Putamen (tissue), 1 donor: ENCODE measurements at regions not wholly inside any gene's neighbourhood (a gene's known extent, or its start where the extent isn't known, plus 50 kb on each side); places are given as distances from the start of the nearest gene placed in this dataset.
"Not testable (repeated sequence)": the region's sequence is repeated elsewhere in the genome, so short reads cannot be mapped to it uniquely, and the experiment has no call there.

Experiments
- DNase-seq: peaks from one replicate; pipeline ENCODE4 v3.0.0-alpha.2; 2016; ENCODE audit warnings: low spot score

GRCh38 chr2:65955259-65955658, 479.7 kb upstream of the MEIS1 start:
- DNase-seq, result no peak

- DNase-seq, result no peak
Measured at GRCh38 chr2:65952966-65953761, 481.8 kb upstream of the MEIS1 start.

DNA sequence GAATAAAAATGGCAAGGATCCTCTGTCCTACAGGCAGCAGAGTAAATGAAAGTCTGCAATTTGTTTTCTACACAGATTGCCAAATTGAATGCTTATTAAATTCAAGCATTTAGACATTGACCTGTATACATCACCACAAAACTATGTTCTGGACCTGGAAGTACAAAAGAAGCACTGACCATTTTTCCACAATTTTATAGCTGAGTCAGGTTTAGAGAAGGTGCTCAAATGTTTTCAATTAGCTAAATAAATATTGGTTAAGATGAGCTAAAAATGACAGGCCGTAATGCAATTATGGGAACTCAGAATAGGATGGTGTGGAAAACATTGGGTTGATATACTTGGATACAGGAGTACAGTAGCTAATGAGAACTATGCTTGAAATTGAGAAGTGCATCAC, 490.7 kb upstream of the MEIS1 start:
- DNase-seq, result no peak

DNA sequence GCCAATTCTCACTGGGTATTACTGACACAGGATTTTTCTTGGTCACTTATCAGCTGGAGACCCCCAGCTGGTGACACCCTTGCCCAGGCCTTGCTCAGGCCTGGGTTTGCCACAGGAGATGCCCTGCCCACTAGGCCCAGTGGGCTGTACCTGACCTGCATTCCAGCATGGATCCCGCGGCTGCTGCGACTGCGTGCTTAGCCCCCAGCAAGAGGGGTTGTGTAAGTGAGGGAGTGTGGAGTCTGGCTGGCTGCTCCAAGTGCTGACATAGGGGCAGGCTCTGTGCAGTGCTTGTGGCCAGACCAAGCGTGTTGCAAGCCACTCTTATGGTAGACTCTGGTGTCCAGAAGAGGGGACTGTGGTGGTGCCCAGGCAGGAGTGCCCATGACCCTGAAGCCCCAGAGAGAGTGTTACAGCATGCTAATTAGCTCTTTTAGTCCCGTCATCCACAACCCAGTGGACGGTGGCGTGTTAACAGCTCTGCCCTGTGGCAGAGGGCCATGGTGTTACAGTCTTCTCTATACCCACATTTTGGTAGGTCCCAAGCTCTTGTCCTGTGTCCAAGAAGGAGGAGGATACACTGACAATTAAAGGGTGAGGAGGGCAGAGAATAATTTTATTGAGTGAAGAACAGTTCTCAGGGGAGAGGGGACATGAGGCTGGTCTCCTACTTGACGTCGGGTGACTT, 491.7 kb upstream of the MEIS1 start:
- no peak for DNase-seq

DNA sequence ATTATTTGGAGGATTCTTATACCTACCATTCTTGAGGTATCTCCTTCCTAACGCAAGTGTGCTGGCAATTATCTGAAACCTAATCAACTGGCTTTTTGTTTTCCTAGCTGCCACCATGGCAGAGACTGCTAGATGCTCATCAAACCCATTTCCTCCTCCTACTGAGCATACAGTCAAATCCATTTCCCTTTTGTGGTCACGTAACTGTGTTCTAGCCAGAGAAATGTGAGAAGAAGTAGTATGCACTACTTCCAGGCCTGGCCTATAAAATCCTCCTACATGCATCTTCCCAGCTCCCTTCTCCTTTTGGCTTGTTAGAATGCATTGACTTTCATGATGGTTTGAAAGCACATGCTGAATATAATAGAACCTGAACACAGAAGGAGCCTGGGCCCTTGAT, 494.1 kb upstream of the MEIS1 start:
- DNase-seq, result no peak

- DNase-seq, result no peak
Measured at GRCh38 chr2:65939687-65940086, 495.2 kb upstream of the MEIS1 start.

GRCh38 chr2:65937379-65938160, 497.4 kb upstream of the MEIS1 start:
- no peak for DNase-seq

DNA sequence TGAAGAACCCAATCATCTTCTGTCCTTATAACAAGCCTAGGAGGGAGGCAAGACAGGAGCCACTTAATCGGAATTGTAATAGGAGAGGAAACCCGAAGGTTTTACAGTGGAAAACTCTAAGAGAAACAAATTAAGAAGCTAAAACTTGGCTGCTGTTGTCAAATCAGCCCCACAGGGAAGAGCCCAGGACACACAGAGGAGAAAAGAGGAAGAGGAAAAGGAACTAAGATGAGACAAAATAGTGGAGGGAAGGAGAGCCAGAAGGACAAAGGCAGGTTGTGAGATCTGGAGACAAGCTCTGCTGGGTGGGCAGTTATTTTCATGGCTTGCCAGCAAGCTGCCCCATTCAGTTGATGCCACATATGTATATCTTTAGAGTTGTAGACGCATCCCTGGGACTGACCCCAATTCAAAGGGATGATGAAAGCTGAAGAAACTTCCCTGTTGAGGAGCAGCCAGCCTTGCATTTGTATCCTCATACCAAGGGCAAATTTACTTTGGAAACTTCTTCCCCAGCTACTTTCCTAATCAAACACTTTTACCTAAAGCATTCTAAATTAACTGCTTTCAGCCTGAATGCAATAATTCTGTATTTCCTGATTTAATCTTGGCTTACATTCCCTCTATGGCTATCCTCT, 499.8 kb upstream of the MEIS1 start:
- DNase-seq, result no peak

DNA sequence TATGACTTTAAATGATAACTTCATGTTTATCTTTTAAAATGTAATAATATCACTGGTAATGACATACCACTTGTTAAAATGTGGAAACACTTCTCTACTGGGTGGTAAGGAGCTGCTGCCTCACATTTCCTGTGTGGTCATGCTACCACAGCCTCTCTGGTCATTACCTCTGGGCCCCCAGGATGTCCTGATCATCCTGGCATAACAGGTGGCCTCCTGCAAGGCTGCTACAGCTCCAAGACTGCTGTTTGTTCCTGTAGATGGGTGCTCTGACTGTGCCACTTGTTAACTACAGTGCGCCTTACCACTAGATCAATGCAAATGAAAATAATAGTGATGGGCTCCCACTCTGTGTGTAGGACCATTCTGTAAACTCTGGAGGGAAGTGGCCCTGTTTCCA, 500.2 kb upstream of the SPRED2 start:
- no peak for DNase-seq

GRCh38 chr2:65931056-65931455, 498.7 kb upstream of the SPRED2 start:
- DNase-seq, result no peak

DNA sequence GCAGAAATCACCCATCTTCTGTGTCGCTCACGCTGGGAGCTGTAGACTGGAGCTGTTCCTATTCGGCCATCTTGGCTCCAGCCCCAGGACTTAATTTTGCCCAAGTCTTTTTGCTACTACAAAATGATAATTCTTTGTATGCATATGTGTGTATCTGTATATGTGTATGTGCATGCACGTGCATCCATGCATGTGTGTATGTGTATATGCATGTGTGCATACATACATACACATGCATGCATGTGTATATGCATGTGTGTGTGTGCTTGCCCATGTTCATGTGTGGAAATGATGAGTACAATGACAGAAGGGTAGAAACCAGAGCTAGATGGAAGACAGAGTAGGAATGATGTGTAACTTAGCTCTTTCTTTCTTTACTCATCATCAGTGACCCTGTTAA, 497.9 kb upstream of the SPRED2 start:
- DNase-seq, result no peak

- DNase-seq, result not testable (repeated sequence)
Measured at GRCh38 chr2:65929664-65930063, 497.3 kb upstream of the SPRED2 start.

DNA sequence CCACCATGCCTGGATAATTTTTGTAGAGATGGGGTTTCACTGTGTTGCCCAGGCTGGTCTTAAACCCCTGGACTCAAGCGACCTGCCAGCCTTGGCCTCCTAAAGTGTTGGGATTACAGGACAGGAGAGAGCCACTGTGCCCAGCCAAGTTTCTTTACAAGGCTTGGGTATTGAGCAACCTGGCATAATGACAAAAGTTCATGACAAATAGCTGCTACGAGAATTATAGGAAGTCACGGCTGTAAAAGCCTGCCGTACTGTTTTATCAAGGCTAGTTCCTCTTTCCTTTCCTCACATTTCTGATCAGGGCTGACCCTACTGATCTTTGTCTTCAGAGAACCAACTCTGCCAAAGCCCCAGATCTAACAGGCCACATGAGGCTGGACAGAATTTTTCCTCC, 490.4 kb upstream of the SPRED2 start:
- DNase-seq, result no peak

DNA sequence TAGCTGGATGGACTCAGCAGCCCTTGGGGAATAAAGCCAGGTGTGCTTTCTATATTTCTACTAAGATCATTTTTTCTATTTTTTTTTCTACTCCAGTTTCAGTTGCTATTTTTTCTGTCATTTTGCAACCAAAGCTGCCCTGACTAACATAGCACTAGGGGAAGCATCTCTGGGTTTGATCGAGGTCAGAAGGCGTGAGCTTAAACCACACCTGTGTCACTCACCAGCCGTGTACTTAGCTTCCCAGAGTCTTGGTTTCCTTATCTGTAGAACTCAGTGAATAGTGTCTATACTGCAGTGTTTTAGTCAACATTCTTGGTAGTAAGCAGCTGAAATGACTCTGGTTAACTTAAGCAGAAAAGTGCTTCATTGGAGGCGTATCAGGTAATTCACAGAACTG, 489.6 kb upstream of the SPRED2 start:
- no peak for DNase-seq

- no peak for DNase-seq
Measured at GRCh38 chr2:65921116-65921515, 488.7 kb upstream of the SPRED2 start.

DNA sequence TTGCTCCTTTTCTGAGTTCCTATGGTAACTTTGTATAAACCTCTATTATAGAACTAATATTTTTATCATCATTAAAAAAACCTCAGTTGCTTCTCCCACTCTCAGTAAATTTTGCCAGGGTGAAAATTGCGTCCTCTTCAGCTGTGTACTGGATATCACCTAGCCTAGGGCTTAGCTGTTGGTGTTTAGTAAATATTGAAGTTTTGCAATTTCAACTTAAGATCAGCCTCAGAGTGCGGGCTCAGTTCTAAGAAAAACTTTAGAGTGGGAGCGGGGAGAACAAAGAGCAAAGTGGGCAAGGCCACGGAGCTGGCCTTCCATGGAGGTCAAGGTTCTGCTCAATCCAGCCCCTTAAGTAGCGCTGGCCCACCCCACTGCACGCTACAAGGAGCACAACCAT, 488.3 kb upstream of the SPRED2 start:
- DNase-seq, result no peak

DNA sequence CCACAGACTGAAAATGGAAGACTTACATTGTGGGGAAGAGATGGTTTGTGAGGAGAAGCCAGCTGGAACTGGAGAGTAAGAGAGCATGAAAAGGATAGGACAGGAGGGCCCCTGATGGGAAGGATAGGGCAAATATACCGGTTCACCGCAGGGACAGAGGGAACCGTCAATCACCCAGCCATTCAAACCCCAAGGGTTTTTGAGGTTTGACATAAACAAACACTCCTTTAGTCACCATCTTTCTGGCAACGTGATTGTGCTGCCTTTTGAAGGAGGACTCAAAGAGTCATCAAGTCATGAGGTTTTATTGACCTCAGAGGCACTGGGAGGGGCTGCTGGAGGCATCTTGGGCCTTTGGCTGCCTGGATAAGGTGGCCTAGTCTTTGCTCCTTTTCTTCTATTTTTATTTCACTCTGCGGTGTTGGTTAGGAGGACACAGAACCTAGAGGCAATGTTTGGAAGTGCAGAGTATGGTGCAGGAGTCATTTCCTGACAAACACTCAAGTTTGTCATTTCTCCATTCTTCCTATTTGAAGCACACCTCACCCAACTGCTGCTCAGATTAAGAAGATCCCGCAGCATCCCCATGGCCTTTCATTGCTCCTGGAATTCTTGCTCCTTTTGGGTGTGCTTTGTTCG, 487.3 kb upstream of the SPRED2 start:
- no peak for DNase-seq

DNA sequence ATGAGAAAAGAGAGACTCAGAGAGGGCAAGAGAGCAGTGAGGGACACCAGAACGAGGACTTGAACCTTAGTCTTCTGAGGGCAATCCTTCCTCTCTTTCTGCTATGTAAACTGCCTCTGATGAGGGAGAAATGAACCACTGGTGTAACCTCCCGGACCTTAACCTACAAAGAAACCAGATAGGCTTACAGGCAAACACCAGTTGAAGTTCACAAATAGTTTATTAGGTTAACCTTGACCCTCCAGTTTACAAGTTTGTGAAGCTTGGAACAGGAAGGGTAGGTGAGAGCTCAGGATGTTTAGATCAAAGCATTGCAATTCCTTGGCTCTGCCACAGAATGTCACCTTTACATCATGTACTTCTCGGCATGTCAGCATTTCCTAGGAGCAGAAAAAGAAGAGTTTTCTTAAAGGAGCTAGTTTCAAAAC, 486.4 kb upstream of the SPRED2 start:
- no peak for DNase-seq

GRCh38 chr2:65917986-65918385, 485.6 kb upstream of the SPRED2 start:
- no peak for DNase-seq

DNA sequence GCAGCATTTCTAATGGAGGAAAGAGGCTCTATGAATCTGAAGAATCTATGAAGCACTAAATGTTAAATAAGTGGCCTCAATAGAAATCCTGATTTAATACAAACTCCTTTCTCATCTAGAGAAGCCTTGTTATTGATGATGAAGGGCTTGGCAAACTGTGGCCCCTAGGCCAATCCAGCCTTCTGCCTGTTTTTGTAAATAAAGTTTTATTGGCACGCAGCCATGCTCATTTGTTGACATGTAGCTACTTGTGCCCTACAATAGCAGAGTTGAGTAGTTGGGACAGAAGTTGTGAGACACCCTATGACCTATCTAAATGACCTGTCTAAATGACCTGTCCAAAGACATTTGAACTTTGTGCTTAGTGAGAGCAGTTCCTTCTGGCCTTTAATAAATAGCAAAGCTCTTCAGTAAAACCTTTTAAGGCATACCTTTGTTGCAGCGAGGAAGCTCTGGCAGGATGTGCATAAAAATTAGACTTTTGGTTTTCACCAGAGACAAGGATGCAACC, 484.4 kb upstream of the SPRED2 start:
- no peak for DNase-seq

DNA sequence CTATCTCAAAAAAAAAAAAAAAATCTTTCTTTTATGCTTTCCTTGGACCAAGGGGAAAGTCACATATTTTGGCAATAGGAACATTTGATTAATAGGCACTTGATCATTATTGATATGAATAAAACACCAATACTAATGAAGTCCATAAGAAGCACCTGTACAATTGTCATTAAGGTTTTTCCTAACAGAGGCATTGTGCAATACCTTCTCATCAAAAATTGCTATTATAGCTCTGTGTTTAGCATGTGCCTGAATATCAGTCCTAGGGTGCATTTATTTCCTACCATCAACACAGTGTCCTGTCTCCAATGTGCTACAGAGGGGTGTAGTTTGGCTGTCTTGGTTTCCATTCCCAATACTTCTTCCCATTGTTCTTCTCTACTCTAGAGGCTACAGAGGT, 483.8 kb upstream of the SPRED2 start:
- no peak for DNase-seq

DNA sequence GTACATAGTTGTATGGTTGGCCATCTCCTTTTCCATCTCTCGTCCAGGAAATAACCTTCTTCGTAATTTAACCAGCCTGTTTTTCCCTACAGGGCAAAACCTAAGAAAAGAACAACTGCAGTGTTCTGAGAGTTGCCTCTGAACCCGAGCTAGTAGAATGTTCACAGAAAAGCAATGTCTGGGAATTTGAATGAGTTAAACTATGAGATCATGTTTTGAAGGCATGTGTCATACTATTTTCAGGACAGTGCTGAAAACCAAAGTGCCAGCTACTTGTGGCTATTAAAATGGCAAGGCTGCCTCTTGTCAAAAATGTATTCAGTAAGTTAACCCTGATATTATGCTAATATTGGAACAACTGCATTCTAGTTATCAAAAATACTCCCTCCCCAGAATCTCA, 482.9 kb upstream of the SPRED2 start:
- DNase-seq, result no peak
